GM21529 (cell line): ENCODE measurements at regions not wholly inside any gene's neighbourhood (a gene's known extent, or its start where the extent isn't known, plus 50 kb on each side); places are given as distances from the start of the nearest gene placed in this dataset.

Source experiments
- ATAC-seq: cut with Tn5 transposase; IDR thresholded peaks from one replicate; pipeline ENCODE4 v1.9.1; 2021; ENCODE audit not compliant: unreplicated experiment

GRCh38 chr13:22562116-22562515 lies 618.7 kb upstream of the SGCG start:
- no peak for ATAC-seq

GRCh38 chr13:22563272-22563671 lies 617.5 kb upstream of the SGCG start:
- ATAC-seq = no peak

- no peak for ATAC-seq
These were observed 611.0 kb upstream of the SGCG start for GRCh38 chr13:22569811-22570210.

- no peak for ATAC-seq
These were observed 590.9 kb upstream of the SGCG start for GRCh38 chr13:22589880-22590279.

GRCh38 chr13:22592515-22592914 lies 588.3 kb upstream of the SGCG start:
- ATAC-seq = no peak

GRCh38 chr13:22594041-22594440 lies 586.7 kb upstream of the SGCG start:
- ATAC-seq = no peak

- no peak for ATAC-seq
These were observed 584.5 kb upstream of the SGCG start for GRCh38 chr13:22596171-22596863.

GRCh38 chr13:22599156-22599555 lies 581.6 kb upstream of the SGCG start:
- ATAC-seq = no peak

- ATAC-seq = no peak
These were observed 562.8 kb upstream of the SGCG start for GRCh38 chr13:22618002-22618401.

GRCh38 chr13:22625691-22626090 lies 555.1 kb upstream of the SGCG start:
- no peak for ATAC-seq

GRCh38 chr13:22629374-22629773 lies 551.4 kb upstream of the SGCG start:
- no peak for ATAC-seq

GRCh38 chr13:22642088-22642487 lies 538.7 kb upstream of the SGCG start:
- ATAC-seq = no peak

- no peak for ATAC-seq
These were observed 535.8 kb upstream of the SGCG start for GRCh38 chr13:22644941-22645340.

- ATAC-seq = no peak
These were observed 533.5 kb upstream of the SGCG start for GRCh38 chr13:22647156-22647850.

- ATAC-seq = no peak
These were observed 532.4 kb upstream of the SGCG start for GRCh38 chr13:22648320-22648801.

GRCh38 chr13:22652796-22653195 lies 528.0 kb upstream of the SGCG start:
- no peak for ATAC-seq

- ATAC-seq = no peak
These were observed 526.9 kb upstream of the SGCG start for GRCh38 chr13:22653866-22654265.

GRCh38 chr13:22655106-22655852 lies 525.5 kb upstream of the SGCG start:
- no peak for ATAC-seq

- ATAC-seq = no peak
These were observed 518.0 kb upstream of the SGCG start for GRCh38 chr13:22662771-22663170.

GRCh38 chr13:22665506-22665905 lies 515.3 kb upstream of the SGCG start:
- ATAC-seq = no peak

GRCh38 chr13:22690756-22691155 lies 490.0 kb upstream of the SGCG start:
- ATAC-seq = no peak

- ATAC-seq = no peak
These were observed 487.1 kb upstream of the SGCG start for GRCh38 chr13:22693691-22694090.
